Keratinocyte (primary cell): ENCODE measurements at regions not wholly inside any gene's neighbourhood (a gene's known extent, or its start where the extent isn't known, plus 50 kb on each side); places are given as distances from the start of the nearest gene placed in this dataset.

ENCODE experiments used
- EZH2 ChIP-seq: IDR thresholded peaks from one replicate; pipeline ENCODE4 v1.6.1; 2012; ENCODE audit warnings: inconsistent platforms, mild to moderate bottlenecking, low read length, moderate library complexity
- TF ChIP-seq, protein P1 (sequence below), 3 experiments: IDR thresholded peaks in 1 of 3; conservative IDR thresholded peaks in 1 of 3; optimal IDR thresholded peaks in 1 of 3; 2 replicates in 2 of 3; 3 replicates in 1 of 3; pipeline versions ENCODE3 to v1.5.1; 2011; ENCODE audit warnings: low read length in 3 of 3, mild to moderate bottlenecking in 3 of 3, moderate library complexity in 2 of 3, control low read depth in 1 of 3, inconsistent platforms in 1 of 3; ENCODE audit not compliant: insufficient read depth in 2 of 3; ENCODE audit errors: extremely low read depth in 1 of 3

DNA sequence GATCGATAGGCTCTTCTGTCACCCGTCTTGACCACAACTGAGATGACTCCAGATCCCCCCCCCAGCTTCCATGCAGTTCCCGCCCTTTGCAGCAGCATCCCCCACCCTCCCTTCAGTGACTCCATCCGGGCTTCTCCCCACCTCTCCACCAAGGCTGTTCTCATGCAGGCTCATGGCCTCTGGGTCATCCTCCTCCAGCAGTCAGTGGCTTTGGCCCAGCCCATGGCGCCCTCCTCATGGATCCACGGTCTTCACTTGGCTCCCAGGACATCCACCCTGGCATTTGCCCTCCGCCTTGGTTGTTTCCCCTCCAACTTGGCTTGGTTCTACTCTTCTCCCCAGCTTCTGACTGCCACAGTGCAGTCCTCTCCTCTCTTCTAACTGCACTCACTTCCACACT is 96.7 kb upstream of the RUFY1 start:
- TF ChIP-seq, protein P1, sequence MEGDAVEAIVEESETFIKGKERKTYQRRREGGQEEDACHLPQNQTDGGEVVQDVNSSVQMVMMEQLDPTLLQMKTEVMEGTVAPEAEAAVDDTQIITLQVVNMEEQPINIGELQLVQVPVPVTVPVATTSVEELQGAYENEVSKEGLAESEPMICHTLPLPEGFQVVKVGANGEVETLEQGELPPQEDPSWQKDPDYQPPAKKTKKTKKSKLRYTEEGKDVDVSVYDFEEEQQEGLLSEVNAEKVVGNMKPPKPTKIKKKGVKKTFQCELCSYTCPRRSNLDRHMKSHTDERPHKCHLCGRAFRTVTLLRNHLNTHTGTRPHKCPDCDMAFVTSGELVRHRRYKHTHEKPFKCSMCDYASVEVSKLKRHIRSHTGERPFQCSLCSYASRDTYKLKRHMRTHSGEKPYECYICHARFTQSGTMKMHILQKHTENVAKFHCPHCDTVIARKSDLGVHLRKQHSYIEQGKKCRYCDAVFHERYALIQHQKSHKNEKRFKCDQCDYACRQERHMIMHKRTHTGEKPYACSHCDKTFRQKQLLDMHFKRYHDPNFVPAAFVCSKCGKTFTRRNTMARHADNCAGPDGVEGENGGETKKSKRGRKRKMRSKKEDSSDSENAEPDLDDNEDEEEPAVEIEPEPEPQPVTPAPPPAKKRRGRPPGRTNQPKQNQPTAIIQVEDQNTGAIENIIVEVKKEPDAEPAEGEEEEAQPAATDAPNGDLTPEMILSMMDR (optimal IDR thresholded peaks at IDR 0.05 in 1 of 3, IDR thresholded peaks at IDR 0.05 in 1 of 3, conservative IDR thresholded peaks at IDR 0.05 in 1 of 3; ENCODE audit: extremely low read depth in 1 of 3, insufficient read depth in 2 of 3, low read length in 3 of 3), result no peak
- TF ChIP-seq EZH2, result no peak
